GM12878 (cell line): ENCODE measurements at regions not wholly inside any gene's neighbourhood (a gene's known extent, or its start where the extent isn't known, plus 50 kb on each side); places are given as distances from the start of the nearest gene placed in this dataset.
A peak's percentile ranks its signal among the peaks of the same experiment; 100 is the strongest.

Source experiments
- ATAC-seq: fragments of 200-7000 bp; cut with Tn5 transposase; 3 replicates; pipeline ENCODE4 v1.9.1; 2020; ENCODE audit warnings: mild to moderate bottlenecking, moderate library complexity
- BruUV-seq: library from RNA; stranded (reverse); fragments of 400-500 nt; replicated peaks from 2 replicates; lab custom pipeline; 2021; lab: Mats Ljungman, UMichigan
- CTCF ChIA-PET: fragments of 300-600 bp; sonication (Branson Sonifier 250); formaldehyde crosslinking; extraction: SDS; loops from one replicate; lab custom pipeline; 2021; ENCODE audit warnings: inconsistent platforms; lab: Yijun Ruan, JAX
- POLR2A ChIA-PET: fragments of 350-600 bp; formaldehyde crosslinking; extraction: SDS; loops from one replicate; lab custom pipeline; 2021; ENCODE audit warnings: inconsistent platforms; lab: Charles Lee
- RAD21 ChIA-PET: fragments of 300-600 bp; sonication (Branson Sonifier 250); formaldehyde crosslinking; loops from one replicate; lab custom pipeline; 2023; ENCODE audit warnings: antibody characterized with exemption; ENCODE audit not compliant: unreplicated experiment; lab: Charles Lee
- SMC1A ChIA-PET: fragments of 300-600 bp; sonication (Branson Sonifier 250); formaldehyde crosslinking; loops from one replicate; lab custom pipeline; 2023; ENCODE audit not compliant: unreplicated experiment, uncharacterized antibody; lab: Charles Lee
- DNase-seq: peaks from one replicate; pipeline ENCODE4 v3.0.0-alpha.2; 2011; ENCODE audit warnings: low read depth, low spot score
- FAIRE-seq: peaks from 3 replicates; lab custom pipeline; 2011; peaks lifted over from hg19 to GRCh38; lab: Jason Lieb, UNC
- H2AFZ ChIP-seq: 2 replicates; pipeline ENCODE4 v1.6.0; 2011; ENCODE audit warnings: low read depth, low read length, control low read depth; ENCODE audit not compliant: control insufficient read depth
- H3K27ac ChIP-seq: 2 replicates; pipeline ENCODE4 v1.5.1; 2011; ENCODE audit warnings: control low read depth; ENCODE audit not compliant: control insufficient read depth, insufficient read depth
- H3K27me3 ChIP-seq, 2 experiments: replicated peaks in 1 of 2; 2 replicates each; pipeline versions ENCODE4 v1.6.0 to v1.6.1; 2011; ENCODE audit warnings: low read length in 1 of 2; ENCODE audit not compliant: control insufficient read depth in 2 of 2, insufficient read depth in 2 of 2
- H3K36me3 ChIP-seq, 2 experiments: 2 replicates each; pipeline ENCODE4 v1.5.1; 2011; ENCODE audit warnings: low read length in 1 of 2; ENCODE audit not compliant: control insufficient read depth in 2 of 2, insufficient read depth in 2 of 2
- H3K4me1 ChIP-seq: 2 replicates; pipeline ENCODE4 v1.6.1; 2011; ENCODE audit warnings: mild to moderate bottlenecking, low read length, moderate library complexity, mixed read lengths; ENCODE audit not compliant: control insufficient read depth, insufficient read depth
- H3K4me2 ChIP-seq: 2 replicates; pipeline ENCODE4 v1.6.0; 2011; ENCODE audit warnings: control low read depth; ENCODE audit not compliant: control insufficient read depth, insufficient read depth
- H3K4me3 ChIP-seq: fragments of 200-600 bp; sonication (generic); 2 replicates; pipeline ENCODE4 v1.5.1; 2016
- H3K79me2 ChIP-seq: 2 replicates; pipeline ENCODE4 v1.6.0; 2011; ENCODE audit warnings: low read length; ENCODE audit not compliant: control insufficient read depth, insufficient read depth
- H3K9ac ChIP-seq: 2 replicates; pipeline ENCODE4 v1.8.0; 2011; ENCODE audit warnings: low read length, control low read depth, mixed read lengths; ENCODE audit not compliant: control insufficient read depth, insufficient read depth
- H3K9me3 ChIP-seq: replicated peaks from 3 replicates; pipeline ENCODE4 v1.5.1; 2011; ENCODE audit warnings: mild to moderate bottlenecking, low read length; ENCODE audit not compliant: control insufficient read depth, insufficient read depth
- H4K20me1 ChIP-seq: 2 replicates; pipeline ENCODE4 v1.6.0; 2011; ENCODE audit not compliant: control insufficient read depth, insufficient read depth
- ATF7 ChIP-seq: fragments of 450-650 bp; IDR thresholded peaks from 2 replicates; pipeline ENCODE4 v1.6.1; 2016; ENCODE audit warnings: low read depth, mild to moderate bottlenecking
- BHLHE40 ChIP-seq, 2 experiments: fragments of 450-650 bp in 1 of 2; IDR thresholded peaks; 2 replicates each; pipeline ENCODE4 v1.6.1; 2011 to 2017; ENCODE audit warnings: low read depth in 2 of 2, borderline replicate concordance in 1 of 2, improper control_type of control experiment in 1 of 2, low read length in 1 of 2, mild to moderate bottlenecking in 1 of 2
- EED ChIP-seq: sonication (generic); IDR thresholded peaks from 2 replicates; pipeline ENCODE4 v1.6.1; 2016; ENCODE audit warnings: antibody characterized with exemption, low read depth
- MEF2B ChIP-seq: fragments of 450-650 bp; IDR thresholded peaks from 2 replicates; pipeline ENCODE4 v1.6.1; 2018; ENCODE audit warnings: mild to moderate bottlenecking, moderate library complexity; ENCODE audit not compliant: partially characterized antibody, poor library complexity, severe bottlenecking
- MXI1 ChIP-seq: fragments of 150-350 bp; IDR thresholded peaks from 2 replicates; pipeline ENCODE4 v1.6.1; 2011; ENCODE audit warnings: low read depth, mild to moderate bottlenecking, inconsistent platforms, low read length, improper control_type of control experiment
- RAD21 ChIP-seq: IDR thresholded peaks from 2 replicates; pipeline ENCODE4 v1.6.1; 2011; ENCODE audit warnings: mild to moderate bottlenecking, low read depth, low read length, moderate library complexity; ENCODE audit not compliant: insufficient read depth
- RFX5 ChIP-seq: IDR thresholded peaks from 2 replicates; pipeline ENCODE4 v1.6.1; 2011; ENCODE audit warnings: low read depth, low read length, improper control_type of control experiment
- SMAD1 ChIP-seq: fragments of 450-650 bp; IDR thresholded peaks from 2 replicates; pipeline ENCODE4 v1.6.1; 2018; ENCODE audit warnings: mild to moderate bottlenecking, low read depth; ENCODE audit not compliant: partially characterized antibody
- SMARCA5 ChIP-seq: fragments of 450-650 bp; IDR thresholded peaks from 2 replicates; pipeline ENCODE4 v1.6.1; 2017; ENCODE audit warnings: mild to moderate bottlenecking
- SMC3 ChIP-seq: IDR thresholded peaks from 2 replicates; pipeline ENCODE4 v1.6.1; 2011; ENCODE audit warnings: low read length, improper control_type of control experiment, borderline replicate concordance
- STAT3 ChIP-seq: IDR thresholded peaks from 2 replicates; pipeline ENCODE4 v1.6.1; 2011; ENCODE audit warnings: low read depth, low read length, improper control_type of control experiment
- YY1 ChIP-seq: IDR thresholded peaks from 2 replicates; pipeline ENCODE4 v1.6.1; 2011; ENCODE audit warnings: low read depth, mild to moderate bottlenecking, low read length
- WGBS: methylation state at CpG from one replicate; pipeline ENCODE4 v1.1.6; 2016; ENCODE audit warnings: low lambda C conversion rate; ENCODE audit not compliant: insufficient replicate concordance, insufficient coverage; ENCODE audit errors: missing lambda C conversion rate; 5-methylcytosine and 5-hydroxymethylcytosine counted together
- in situ Hi-C: fragments of 300-500 bp; cut with MboI; formaldehyde crosslinking; loops from 9 replicates; pipeline ENCODE4 v1.14.3; 2018; ENCODE audit warnings: mixed read lengths
- intact Hi-C: fragments of 100-400 bp; cut with micrococcal nuclease; formaldehyde crosslinking; loops from one replicate; pipeline ENCODE4 v1.14.2; 2022; ENCODE audit not compliant: unreplicated experiment
- TF ChIP-seq, protein P1 (sequence below): fragments of 450-650 bp; formaldehyde crosslinking; IDR thresholded peaks from 2 replicates; pipeline ENCODE4 v1.4.0; 2020; ENCODE audit warnings: mild to moderate bottlenecking, moderate library complexity
- TF ChIP-seq, protein P2 (sequence below), 3 experiments: IDR thresholded peaks in 2 of 3; conservative IDR thresholded peaks in 1 of 3; 2 replicates each; pipeline ENCODE4 v1.5.1; 2011; ENCODE audit warnings: low read depth in 3 of 3, low read length in 3 of 3, mild to moderate bottlenecking in 3 of 3, control low read depth in 2 of 3, moderate library complexity in 2 of 3, inconsistent platforms in 1 of 3, mixed read lengths in 1 of 3; ENCODE audit not compliant: control insufficient read depth in 2 of 3, insufficient read depth in 1 of 3; ENCODE audit errors: extremely low read depth in 1 of 3
- TF ChIP-seq, protein P3 (sequence below): IDR thresholded peaks from 2 replicates; pipeline ENCODE4 v1.6.1; 2012; ENCODE audit warnings: low read depth, low read length, improper control_type of control experiment

DNA sequence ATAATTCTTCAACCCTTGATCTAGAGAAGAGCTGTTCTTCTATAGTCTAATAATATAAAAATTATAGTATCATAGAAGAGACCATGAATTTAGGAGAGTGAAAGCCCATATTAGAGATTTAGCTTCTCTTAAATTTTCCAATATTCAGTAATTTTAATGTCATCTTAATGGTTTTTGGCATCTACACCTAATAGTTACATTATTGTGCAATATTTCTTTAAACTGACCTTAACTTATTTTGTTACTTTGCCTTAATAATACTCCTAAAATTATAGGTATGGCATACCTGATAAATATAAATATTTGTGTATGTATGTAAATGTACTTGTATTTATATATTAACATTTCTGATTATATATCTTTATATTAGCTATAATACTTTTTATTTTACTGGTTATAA is 78.0 kb upstream of the CWC22 start (continued):
- TF ChIP-seq YY1 = no peak
- TF ChIP-seq ATF7 = no peak
- TF ChIP-seq, all 136 proteins: peak for 0

DNA sequence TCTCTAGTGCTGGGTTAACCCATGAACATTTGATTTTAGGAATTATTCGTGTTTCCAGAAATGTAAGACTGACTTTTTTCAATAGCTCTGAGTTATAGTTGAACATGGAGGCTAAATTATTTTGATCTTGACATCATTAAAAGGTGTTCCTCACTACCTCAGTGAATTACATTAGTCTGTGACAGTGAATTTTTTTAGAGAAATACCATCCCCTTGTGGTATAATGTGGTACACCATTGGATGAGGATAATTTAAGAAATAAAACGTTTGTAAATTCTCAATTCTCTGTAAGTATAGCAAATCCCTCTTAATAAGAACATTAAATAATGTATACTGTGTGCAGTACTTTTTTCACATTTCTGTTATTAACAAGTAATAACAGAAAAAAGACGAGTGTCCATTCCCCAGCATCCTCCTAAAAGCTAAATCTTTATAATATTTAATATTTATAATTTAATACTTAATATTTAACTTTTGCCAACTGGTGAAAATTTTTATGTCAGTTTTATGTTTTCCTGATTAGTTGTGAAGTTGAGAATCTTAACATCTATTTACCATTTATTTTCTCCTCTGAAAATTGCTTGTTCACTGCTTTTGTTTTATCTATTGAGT is 70.3 kb upstream of the CWC22 start:
- no peaks in the 10 kb centered on the region for H3K27me3 ChIP-seq
- no peaks in the 10 kb centered on the region for H3K79me2 ChIP-seq
- SMC1A ChIA-PET = interaction anchor here (0.9 to 1.0 kb wide), 2 partner anchors 8 to 195 kb away, joined by 3 read pairs; no protein-coding TSS in a partner anchor
- no peak overlapping the region for H3K9ac ChIP-seq
- no peaks in the 10 kb centered on the region for H4K20me1 ChIP-seq
- POLR2A ChIA-PET = no interaction called here
- RAD21 ChIA-PET = interaction anchor here (0.7 kb wide), 1 partner anchor 142 kb away, joined by 3 read pairs; no protein-coding TSS in a partner anchor
- no peak for FAIRE-seq
- CTCF ChIA-PET = interaction anchor here (0.8 to 1.5 kb wide), 3 partner anchors 11 to 141 kb away, joined by 3 read pairs; no protein-coding TSS in a partner anchor
- no peak overlapping the region for H3K4me2 ChIP-seq
- no peak overlapping the region for H2AFZ ChIP-seq
- 2% methylated on average over 3 of the region's 3 CpGs for WGBS
- intact Hi-C loops = loop anchor here (5.0 kb wide), 1 partner anchor 235 kb away; no protein-coding TSS in a partner anchor
- H3K36me3 ChIP-seq = no peaks in the 10 kb centered on the region
- no peaks in the 10 kb centered on the region for H3K9me3 ChIP-seq
- BruUV-seq = no TSS peak
- ATAC-seq = peak; percentile 45; the same call in 1 of the 3 replicates
- H3K4me1 ChIP-seq = no peaks in the 10 kb centered on the region
- in situ Hi-C loops = no loop called here
- H3K4me3 ChIP-seq = no peak overlapping the region
- H3K27ac ChIP-seq = no peak overlapping the region
- DNase-seq = no peak
- peak; percentile 48; the same call in 1 of the 2 replicates for TF ChIP-seq SMC3
- TF ChIP-seq, protein P1, sequence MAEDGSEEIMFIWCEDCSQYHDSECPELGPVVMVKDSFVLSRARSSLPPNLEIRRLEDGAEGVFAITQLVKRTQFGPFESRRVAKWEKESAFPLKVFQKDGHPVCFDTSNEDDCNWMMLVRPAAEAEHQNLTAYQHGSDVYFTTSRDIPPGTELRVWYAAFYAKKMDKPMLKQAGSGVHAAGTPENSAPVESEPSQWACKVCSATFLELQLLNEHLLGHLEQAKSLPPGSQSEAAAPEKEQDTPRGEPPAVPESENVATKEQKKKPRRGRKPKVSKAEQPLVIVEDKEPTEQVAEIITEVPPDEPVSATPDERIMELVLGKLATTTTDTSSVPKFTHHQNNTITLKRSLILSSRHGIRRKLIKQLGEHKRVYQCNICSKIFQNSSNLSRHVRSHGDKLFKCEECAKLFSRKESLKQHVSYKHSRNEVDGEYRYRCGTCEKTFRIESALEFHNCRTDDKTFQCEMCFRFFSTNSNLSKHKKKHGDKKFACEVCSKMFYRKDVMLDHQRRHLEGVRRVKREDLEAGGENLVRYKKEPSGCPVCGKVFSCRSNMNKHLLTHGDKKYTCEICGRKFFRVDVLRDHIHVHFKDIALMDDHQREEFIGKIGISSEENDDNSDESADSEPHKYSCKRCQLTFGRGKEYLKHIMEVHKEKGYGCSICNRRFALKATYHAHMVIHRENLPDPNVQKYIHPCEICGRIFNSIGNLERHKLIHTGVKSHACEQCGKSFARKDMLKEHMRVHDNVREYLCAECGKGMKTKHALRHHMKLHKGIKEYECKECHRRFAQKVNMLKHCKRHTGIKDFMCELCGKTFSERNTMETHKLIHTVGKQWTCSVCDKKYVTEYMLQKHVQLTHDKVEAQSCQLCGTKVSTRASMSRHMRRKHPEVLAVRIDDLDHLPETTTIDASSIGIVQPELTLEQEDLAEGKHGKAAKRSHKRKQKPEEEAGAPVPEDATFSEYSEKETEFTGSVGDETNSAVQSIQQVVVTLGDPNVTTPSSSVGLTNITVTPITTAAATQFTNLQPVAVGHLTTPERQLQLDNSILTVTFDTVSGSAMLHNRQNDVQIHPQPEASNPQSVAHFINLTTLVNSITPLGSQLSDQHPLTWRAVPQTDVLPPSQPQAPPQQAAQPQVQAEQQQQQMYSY = no peak
- no peak for TF ChIP-seq STAT3
- no peak for TF ChIP-seq EED
- TF ChIP-seq, protein P2, sequence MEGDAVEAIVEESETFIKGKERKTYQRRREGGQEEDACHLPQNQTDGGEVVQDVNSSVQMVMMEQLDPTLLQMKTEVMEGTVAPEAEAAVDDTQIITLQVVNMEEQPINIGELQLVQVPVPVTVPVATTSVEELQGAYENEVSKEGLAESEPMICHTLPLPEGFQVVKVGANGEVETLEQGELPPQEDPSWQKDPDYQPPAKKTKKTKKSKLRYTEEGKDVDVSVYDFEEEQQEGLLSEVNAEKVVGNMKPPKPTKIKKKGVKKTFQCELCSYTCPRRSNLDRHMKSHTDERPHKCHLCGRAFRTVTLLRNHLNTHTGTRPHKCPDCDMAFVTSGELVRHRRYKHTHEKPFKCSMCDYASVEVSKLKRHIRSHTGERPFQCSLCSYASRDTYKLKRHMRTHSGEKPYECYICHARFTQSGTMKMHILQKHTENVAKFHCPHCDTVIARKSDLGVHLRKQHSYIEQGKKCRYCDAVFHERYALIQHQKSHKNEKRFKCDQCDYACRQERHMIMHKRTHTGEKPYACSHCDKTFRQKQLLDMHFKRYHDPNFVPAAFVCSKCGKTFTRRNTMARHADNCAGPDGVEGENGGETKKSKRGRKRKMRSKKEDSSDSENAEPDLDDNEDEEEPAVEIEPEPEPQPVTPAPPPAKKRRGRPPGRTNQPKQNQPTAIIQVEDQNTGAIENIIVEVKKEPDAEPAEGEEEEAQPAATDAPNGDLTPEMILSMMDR (IDR thresholded peaks at IDR 0.05 in 2 of 3, conservative IDR thresholded peaks at IDR 0.05 in 1 of 3; ENCODE audit: control insufficient read depth in 2 of 3, extremely low read depth in 1 of 3, insufficient read depth in 1 of 3, low read depth in 3 of 3, low read length in 3 of 3) = peak; percentile 52 to 55 (median 54); a peak in 5 of 6 replicates
- no peak for TF ChIP-seq SMARCA5
- TF ChIP-seq RAD21 = peak; percentile 72
- TF ChIP-seq RFX5 = no peak
- TF ChIP-seq, protein P3, sequence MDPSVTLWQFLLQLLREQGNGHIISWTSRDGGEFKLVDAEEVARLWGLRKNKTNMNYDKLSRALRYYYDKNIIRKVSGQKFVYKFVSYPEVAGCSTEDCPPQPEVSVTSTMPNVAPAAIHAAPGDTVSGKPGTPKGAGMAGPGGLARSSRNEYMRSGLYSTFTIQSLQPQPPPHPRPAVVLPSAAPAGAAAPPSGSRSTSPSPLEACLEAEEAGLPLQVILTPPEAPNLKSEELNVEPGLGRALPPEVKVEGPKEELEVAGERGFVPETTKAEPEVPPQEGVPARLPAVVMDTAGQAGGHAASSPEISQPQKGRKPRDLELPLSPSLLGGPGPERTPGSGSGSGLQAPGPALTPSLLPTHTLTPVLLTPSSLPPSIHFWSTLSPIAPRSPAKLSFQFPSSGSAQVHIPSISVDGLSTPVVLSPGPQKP = no peak
- no peak for TF ChIP-seq MXI1
- TF ChIP-seq BHLHE40 (IDR thresholded peaks at IDR 0.05; ENCODE audit: borderline replicate concordance in 1 of 2, low read depth in 2 of 2, low read length in 1 of 2) = no peak
- no peak for TF ChIP-seq MEF2B
- no peak for TF ChIP-seq SMAD1
